ENCODE measurements at regions not wholly inside any gene's neighbourhood (a gene's known extent, or its start where the extent isn't known, plus 50 kb on each side); places are given as distances from the start of the nearest gene placed in this dataset.

- TF ChIP-seq CTCF (conservative IDR thresholded peaks at IDR 0.05; ENCODE audit: low read length) (no peak), EZH2phosphoT487 (IDR thresholded peaks at IDR 0.05; ENCODE audit: borderline replicate concordance, low read depth, low read length) (no peak)
These were observed 113.1 kb upstream of the IRF2BP2 start for GRCh38 chr1:234722904-234723720.

Data from OCI-LY7 (cell line).